LNCaP clone FGC (cell line): ENCODE measurements at regions not wholly inside any gene's neighbourhood (a gene's known extent, or its start where the extent isn't known, plus 50 kb on each side); places are given as distances from the start of the nearest gene placed in this dataset.
"Not testable (repeated sequence)": the region's sequence is repeated elsewhere in the genome, so short reads cannot be mapped to it uniquely, and the experiment has no call there.

ENCODE experiments used
- DNase-seq: peaks from one replicate; pipeline ENCODE4 v3.0.0-alpha.2; 2011; ENCODE audit warnings: low read depth
- H3K4me3 ChIP-seq: 2 replicates; pipeline ENCODE4 v1.5.1; 2011; ENCODE audit warnings: mild to moderate bottlenecking, low read depth, low read length, control low read depth
- TF ChIP-seq, protein P1 (sequence below): IDR thresholded peaks from 2 replicates; pipeline ENCODE4 v1.5.1; 2012; ENCODE audit warnings: mild to moderate bottlenecking; ENCODE audit not compliant: control insufficient read depth, insufficient read depth; ENCODE audit errors: extremely low read depth

DNA sequence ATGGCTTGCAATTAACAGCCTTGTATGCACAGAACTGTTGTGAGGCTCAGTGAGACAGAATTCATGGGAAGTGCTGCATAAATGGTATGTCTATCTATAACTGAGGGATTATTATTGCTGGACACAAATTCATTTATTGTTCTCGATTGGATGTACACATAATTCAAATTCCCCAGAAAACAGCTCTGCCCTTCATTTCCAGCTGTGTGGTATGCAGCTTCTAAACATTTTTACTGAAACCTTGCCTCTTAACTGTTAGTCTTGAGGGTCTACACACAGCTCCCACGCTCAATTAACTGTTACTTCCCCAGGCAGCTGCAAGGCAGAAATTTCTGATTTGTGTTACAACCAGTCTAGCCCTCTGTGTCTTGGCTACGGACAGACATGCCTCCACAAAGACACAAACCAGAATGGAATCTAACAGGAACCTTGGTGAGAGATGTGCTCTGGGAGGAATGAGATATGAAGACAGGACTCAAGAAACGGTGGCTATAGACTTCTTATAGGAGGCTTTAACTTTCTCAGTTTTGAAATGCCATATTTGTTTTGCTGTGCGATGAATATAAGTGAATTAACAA lies 139.7 kb upstream of the TBL1XR1 start:
- DNase-seq = no peak
- H3K4me3 ChIP-seq = no peak overlapping the region
- TF ChIP-seq, protein P1, sequence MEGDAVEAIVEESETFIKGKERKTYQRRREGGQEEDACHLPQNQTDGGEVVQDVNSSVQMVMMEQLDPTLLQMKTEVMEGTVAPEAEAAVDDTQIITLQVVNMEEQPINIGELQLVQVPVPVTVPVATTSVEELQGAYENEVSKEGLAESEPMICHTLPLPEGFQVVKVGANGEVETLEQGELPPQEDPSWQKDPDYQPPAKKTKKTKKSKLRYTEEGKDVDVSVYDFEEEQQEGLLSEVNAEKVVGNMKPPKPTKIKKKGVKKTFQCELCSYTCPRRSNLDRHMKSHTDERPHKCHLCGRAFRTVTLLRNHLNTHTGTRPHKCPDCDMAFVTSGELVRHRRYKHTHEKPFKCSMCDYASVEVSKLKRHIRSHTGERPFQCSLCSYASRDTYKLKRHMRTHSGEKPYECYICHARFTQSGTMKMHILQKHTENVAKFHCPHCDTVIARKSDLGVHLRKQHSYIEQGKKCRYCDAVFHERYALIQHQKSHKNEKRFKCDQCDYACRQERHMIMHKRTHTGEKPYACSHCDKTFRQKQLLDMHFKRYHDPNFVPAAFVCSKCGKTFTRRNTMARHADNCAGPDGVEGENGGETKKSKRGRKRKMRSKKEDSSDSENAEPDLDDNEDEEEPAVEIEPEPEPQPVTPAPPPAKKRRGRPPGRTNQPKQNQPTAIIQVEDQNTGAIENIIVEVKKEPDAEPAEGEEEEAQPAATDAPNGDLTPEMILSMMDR = no peak

DNA sequence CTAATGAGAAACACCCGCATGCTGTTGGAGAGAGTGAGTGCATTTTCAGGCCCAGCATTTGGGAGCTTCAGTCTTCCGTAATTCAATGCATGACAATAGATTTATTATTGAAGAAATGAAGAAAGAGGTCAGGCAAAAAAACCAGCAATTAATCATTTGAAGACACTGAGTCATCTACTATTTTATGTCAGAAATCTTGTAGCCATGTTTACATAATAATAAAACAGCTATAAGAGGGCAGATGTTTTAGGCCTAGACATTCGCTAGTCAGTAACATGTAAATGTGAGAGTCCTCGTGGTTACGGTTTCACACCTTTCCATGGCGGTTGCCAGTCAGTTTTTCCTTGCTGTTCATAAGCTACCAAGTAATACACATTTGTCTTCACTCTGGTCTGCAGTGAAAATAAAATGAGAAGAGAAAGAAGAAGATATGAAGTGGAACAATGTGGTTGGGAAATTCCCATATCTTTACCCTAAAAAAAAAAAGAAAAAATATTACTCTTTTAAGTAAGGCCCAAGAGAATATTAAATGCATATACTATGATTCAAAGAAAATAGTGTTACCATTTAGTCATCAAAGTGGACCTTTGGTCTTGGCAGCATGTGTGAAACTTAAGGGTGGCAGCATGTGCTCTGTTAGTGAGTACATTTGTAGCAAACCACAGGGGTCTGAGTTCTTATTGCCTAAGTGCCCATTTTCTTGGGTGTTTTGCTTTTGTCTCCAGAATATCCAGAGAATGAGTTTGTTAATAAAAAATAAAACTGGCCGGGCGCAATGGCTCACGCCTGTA lies 140.5 kb upstream of the TBL1XR1 start:
- DNase-seq = no peak
- H3K4me3 ChIP-seq = no peak overlapping the region
- TF ChIP-seq, protein P1 = no peak

DNA sequence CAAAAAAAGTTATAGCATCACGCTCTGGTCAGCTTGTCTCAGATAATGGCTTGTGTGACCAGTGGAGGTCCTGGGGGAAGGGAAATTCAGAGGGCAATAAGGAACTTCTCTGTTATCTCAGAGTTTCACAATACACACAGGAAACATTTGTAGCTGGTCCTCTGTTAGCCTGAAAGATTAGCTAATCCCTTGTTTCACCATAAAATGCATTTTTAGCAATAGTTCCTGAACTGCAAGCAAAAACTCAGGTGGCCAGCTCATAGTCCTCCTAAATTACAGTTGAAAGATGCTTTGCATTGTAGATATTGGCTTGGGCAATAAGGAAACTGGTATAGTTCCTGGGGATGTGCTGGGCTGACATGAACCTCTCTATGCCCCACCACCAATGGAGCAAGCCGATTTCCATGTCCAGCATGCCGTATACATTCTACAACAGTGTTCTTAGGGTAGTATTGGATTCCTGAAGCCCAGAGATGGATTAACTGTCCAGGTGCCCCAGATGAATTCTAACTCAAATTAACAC lies 141.5 kb upstream of the TBL1XR1 start:
- TF ChIP-seq, protein P1 = no peak
- no peak for DNase-seq
- H3K4me3 ChIP-seq = no peak overlapping the region

DNA sequence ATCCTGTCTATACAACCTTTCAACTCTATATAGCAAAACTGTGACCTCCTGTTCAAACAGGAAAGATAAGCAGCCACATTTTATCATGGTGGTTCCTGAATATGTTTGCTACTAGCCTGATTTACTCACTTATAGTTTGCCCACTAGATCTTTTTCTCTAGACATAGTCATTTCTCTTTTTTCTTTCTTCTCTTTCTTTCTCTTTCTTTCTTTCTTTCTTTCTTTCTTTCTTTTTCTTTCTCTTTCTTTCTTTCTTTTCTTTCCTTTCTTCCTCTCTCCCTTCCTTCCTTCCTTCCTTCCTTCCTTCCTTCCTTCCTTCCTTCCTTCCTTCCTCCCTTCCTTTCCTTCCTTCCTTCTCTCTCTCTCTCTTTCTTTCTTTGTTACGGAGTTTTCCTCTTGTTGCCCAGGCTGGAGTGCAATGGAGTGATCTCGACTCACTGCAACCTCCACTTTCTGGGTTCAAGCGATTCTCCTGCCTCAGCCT lies 142.0 kb upstream of the TBL1XR1 start:
- H3K4me3 ChIP-seq, DNase-seq: not testable (repeated sequence)

DNA sequence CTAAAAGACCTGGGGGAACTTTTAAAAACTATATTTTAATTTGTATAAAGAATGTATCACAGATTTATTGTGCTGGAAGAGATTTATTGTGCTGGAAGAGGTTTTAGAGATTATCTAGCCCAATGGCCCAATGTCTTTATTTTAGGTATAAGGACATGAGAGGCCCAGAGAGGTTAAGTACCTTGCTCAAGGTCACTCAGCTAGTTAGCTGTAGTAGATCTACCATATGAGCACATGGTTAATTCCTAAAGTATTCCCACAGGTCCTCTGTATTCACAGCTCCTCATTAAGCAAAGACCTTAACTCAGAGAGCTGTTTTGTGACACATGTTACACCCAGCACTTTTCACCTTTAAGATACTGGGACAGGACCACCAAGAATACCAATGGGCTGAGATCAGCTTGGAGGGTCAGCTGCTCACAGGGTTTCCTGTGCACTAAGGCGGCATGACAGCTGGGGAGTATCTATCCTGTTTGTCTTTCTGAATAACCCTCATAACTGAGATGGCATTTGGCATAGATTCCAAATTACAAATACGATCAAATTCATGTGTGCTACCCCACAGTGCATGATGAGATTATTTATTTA lies 143.1 kb upstream of the TBL1XR1 start:
- TF ChIP-seq, protein P1 = no peak
- no peak overlapping the region for H3K4me3 ChIP-seq
- no peak for DNase-seq

DNA sequence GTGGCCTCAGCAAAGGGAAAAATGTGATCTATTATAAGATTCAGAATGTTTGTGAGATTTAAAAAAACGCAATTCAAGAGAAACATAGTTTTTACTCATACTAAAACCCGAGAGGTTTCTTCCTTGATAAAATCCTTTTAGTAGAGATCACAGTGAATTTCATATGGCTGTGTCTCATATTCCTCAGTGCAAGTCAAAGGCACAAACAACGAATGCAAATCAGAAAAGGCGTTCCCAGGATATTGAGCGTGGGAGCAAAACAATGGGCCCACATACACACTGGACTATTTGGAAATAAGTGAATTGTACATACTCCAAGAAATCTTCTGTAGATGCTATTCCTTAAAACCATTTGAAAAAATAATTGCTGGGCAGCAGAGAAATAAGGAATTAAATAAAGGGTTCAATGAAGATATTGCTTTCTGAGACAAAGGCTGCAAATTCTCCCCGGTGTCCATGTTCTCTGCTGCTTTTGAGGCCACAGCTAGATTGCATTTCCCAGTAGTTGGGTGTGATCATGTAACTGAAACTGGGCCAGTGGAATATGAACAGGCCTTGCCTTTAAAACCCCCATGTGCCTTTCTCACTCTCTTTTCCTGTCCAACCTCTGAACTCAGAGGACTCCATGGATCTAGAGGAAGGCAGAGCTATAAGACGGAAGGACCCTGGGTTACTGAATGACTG lies 144.6 kb upstream of the TBL1XR1 start:
- DNase-seq = no peak
- H3K4me3 ChIP-seq = no peak overlapping the region
- TF ChIP-seq, protein P1 = no peak

DNA sequence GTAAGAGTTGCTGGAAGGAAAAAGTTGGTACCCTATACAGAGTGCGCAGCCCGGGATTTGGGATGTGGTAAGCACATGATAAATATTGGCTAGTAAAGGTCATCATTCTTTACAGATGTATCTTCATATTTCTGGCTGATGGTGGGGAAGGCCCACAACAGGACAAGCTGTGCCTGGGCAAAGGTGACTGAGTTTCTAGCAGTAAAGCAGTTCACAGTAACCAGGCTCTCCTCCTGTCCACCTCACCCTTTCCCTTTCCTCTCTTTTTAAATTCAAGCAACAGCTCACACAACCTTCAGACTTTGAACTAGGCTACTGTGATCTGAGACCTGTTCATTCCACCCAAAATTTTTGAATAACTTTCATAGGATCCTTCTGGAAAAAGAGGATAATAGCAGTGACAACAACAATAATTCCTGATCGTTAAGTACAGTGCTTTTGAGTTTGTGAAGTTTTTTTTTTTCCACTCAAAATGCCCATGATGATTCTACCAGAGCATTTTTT lies 145.9 kb upstream of the TBL1XR1 start:
- no peak for DNase-seq
- no peak overlapping the region for H3K4me3 ChIP-seq
- TF ChIP-seq, protein P1 = no peak
